ENCODE measurements at regions not wholly inside any gene's neighbourhood (a gene's known extent, or its start where the extent isn't known, plus 50 kb on each side); places are given as distances from the start of the nearest gene placed in this dataset.

- no peak for DNase-seq (ENCODE audit: low spot score)
- ATAC-seq = no peak
Measured at GRCh38 chr12:19938491-19938890, 429.8 kb upstream of the PDE3A start.

GRCh38 chr12:19940267-19940666, 428.1 kb upstream of the PDE3A start:
- ATAC-seq (no peak), DNase-seq (ENCODE audit: low spot score) (no peak)

DNA sequence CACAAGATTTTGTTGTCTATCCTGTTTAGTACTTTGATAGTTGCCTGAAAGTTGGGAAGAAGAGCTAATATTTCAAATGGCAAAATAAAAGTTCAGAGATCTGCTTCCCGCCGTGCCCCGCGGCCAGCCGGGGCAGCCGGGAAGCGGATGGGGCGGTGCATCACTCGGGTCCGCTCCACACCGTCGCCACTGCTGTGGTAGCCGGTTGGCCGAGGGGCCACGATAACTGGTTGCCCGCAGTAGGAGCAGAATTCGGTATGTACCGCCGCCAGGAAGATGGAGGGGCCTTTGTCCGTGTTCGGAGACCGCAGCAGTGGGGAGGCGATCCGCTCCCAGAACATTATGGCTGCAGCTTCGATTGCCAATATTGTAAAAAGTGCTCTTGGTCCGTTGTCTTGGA, 427.2 kb upstream of the PDE3A start:
- DNase-seq (ENCODE audit: low spot score) (no peak), ATAC-seq (no peak)

GRCh38 chr12:19945559-19946435, 422.5 kb upstream of the PDE3A start:
- no peak for DNase-seq (ENCODE audit: low spot score)

DNA sequence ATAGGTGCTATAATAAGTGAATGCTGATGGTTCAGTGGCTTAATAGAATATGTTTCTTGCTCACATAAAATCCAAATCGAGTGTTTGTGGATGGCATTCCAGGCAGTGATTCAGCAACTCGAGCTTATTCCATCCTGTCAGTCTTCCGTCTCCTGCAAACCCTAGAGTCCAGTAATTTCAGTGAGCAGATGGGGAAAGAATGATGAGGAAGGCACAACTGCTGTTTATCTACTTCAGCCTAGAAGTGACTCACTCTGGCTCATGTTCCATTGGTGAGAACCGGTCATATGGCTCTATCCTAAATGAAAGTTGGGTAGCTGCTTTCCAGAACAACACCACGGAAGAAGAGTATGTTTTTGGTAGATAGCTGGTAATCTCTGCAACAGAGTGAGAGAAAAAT, 421.8 kb upstream of the PDE3A start:
- no peak for DNase-seq (ENCODE audit: low spot score)
- ATAC-seq = no peak

More at GRCh38 chr12:19945559-19946435, 422.5 kb upstream of the PDE3A start:
- peak; percentile 88 for ATAC-seq

DNA sequence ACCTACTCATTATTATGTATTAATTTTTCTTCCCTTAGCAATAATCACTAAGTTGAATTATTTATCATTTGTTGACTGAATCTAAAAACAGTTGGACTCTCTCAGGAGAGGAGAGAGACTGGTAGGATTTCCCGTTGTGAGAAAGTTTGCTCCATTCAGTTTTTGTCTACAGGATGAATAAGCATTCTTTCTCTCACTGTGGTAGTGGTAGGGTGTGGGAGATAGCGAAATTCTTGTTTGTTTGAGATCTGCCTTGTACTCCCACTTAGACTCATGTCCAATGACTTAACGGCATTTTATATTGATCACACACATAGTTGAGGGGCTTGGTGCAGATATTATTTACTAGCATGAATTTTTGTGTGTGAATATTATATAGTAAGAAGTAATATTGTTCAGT, 421.0 kb upstream of the PDE3A start:
- DNase-seq (ENCODE audit: low spot score) (no peak), ATAC-seq (no peak)

GRCh38 chr12:19951664-19952063, 416.7 kb upstream of the PDE3A start:
- no peak for DNase-seq (ENCODE audit: low spot score)
- no peak for ATAC-seq

- DNase-seq (ENCODE audit: low spot score) = no peak
- ATAC-seq = no peak
Measured at GRCh38 chr12:19953734-19954133, 414.6 kb upstream of the PDE3A start.

GRCh38 chr12:19954163-19954562, 414.2 kb upstream of the PDE3A start:
- DNase-seq (ENCODE audit: low spot score) = no peak
- ATAC-seq = no peak

DNA sequence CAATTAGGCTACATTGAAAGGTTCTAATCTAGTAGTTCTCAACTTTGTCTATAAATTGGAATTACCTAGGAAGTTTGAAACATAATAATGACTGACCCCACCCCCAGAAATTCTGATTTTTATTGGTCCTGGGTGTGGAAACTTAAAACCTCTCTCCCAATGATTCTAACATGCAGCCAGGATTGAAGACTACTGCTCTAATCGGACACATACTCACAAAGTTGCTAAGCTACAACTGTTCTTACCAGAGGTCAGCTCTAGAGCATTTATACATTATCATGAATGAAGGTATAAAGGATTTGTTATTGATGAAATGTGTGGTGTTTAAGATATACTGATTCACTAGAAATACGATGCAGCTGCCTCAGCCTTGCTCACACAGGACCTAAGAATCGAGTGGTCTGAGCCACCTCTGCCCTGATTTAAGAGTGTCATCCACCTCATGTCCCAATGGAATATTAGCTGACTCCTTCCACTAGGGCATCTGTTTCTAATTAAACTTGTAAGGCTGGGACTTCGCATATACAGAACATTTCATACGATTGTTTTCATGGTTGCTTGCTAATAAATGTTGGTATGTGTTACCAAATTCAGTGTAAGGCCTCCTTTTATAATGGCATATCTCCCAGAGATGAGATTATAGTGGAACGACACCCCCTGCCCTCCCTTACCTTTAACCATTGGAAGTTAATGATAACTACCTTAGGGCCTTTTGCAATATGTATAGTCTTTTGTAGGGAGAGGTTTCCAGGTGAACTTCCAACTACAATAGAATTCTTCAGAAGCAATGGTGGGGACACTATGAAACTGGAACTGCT, 410.8 kb upstream of the PDE3A start:
- DNase-seq (ENCODE audit: low spot score) (no peak), ATAC-seq (no peak)

GRCh38 chr12:19958389-19958788, 409.9 kb upstream of the PDE3A start:
- ATAC-seq (no peak), DNase-seq (ENCODE audit: low spot score) (no peak)

GRCh38 chr12:19959353-19959752, 409.0 kb upstream of the PDE3A start:
- DNase-seq (ENCODE audit: low spot score) (no peak), ATAC-seq (no peak)

- DNase-seq (ENCODE audit: low spot score) (no peak), ATAC-seq (no peak)
Measured at GRCh38 chr12:19960527-19960926, 407.8 kb upstream of the PDE3A start.

DNA sequence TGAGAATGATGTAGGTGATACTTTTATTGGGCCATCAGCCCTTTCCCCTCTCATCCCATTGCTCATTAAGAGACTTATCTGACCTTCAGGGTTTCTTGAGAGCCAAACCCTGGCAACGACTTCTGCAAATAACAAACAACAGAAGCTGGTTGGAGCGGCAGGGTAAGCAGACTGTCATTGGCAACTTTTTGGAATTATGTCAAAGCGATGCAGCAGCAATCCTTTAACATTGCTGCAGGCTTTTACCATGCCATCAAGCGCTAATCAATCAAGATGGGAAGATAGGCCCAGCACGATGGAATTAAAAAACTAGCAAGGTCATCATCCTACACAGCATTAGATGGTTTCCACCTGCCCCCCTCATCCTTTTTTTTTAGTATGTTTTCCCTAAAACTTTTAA, 406.1 kb upstream of the PDE3A start:
- no peak for ATAC-seq

GRCh38 chr12:19963972-19964371, 404.4 kb upstream of the PDE3A start:
- ATAC-seq (no peak), DNase-seq (ENCODE audit: low spot score) (no peak)

More for the DNA sequence above, 406.1 kb upstream of the PDE3A start:
- DNase-seq (ENCODE audit: low spot score) = no peak

DNA sequence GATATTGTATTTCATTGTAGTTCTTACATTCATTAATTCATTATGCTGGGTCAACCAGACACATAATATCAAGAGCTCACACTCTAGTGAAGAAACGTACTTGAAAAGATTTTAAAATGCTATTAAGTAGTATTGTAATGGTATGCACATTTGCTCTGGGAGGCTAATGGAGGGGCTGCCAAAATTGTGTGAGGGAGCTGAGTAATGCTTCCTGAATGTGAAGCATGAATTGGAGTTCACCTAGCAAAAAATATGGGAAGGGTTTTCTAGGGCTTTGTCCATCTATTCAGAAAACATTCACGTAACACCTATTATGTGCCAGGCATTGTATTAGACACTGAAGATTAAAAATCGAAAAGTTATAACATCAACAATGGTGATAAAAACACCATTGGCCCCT, 403.8 kb upstream of the PDE3A start:
- ATAC-seq (no peak), DNase-seq (ENCODE audit: low spot score) (no peak)

DNA sequence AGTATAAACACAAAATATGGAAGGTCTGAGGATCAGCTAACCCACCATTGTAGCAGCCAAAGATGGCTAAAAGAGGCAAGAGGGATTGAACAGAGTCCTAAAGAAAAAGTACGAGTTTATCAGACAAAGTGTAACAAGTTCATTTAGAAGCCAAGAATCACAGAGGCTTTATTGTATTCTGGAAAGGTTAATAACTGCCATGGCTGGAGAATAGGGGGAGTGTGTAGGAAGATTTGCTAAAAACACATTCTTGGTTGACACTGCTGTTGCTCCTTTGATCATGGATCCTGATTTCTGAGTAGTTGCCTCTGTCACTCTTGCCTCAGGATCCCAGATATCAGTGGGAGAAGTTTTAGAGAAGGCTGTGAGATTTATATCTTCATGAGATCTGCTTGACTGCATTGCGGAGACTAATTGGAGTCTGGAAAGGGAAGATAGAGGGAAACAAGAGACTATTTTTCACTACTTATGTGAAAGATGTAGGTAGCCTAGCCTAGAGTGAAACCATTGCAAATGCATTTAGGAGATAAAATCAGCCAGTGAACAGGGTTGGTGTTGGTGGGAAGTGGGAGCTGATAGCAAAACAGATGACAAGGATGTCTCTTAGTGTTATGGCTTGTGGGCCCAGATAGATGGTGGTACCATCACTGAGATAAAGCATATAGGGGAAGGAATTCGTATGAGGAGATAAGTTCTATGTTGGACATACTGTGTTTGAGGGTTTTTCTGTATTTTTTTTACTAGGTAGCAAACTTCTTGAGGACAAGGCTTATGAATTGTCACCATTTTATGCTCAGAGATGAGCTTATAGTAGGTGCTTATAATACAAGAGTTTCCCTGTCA, 402.9 kb upstream of the PDE3A start:
- DNase-seq (ENCODE audit: low spot score) (no peak), ATAC-seq (no peak)

DNA sequence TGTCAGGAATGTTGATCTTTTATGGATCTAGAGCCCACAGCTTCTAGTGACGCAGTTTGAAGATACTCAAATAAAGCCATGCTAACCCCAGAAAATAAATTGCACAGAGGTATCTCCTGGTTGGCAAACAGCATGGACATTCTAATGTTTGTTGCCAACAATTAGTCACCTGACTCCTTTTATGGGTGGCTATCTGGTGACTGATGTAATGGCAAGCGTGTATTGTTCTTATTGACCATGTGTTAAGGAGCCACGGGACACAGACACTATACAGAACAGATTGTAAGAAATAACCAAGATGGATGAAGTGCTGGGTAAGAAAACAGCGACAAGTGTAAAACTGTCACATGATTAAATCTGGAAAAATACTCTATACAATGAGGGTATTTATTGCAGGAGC, 401.3 kb upstream of the PDE3A start:
- DNase-seq (ENCODE audit: low spot score) (no peak), ATAC-seq (no peak)

DNA sequence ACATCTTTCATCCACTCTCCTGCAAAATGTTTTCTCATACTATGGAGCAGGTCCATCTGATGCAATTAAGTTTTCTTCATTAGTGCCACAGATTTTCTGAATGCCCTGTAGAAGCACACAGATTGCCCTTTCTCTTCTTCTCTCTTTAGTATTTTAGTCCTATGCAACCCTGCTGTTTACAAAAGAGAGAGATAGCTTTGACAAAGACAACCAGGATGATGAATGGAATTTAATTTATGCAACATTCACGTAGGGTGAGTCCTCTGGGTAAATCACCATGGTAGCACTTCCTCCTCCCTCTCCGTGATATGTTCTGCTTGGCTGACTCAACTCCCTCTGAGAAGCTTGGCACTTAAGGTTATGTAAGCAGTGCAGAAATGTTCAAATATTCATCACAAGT, 400.9 kb upstream of the PDE3A start:
- ATAC-seq (no peak), DNase-seq (ENCODE audit: low spot score) (no peak)

DNA sequence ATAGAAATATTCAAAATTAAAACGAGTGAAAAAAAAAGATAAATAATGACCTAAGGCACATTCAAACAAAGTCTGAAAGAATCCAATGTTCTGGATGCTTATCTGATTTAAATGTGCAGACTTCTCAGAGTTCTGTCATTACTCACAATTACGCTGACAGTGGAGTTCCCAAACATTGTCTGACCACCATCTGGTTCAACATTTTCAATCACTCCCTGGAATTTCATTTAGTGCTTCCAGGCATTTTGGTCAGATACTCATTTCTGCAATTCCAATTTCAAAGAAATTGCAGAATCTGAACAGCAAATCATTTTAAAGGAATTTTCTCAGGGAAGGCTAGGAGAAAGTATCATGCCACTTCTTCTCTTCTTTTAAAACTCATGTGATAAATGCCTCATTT, 398.2 kb upstream of the PDE3A start:
- no peak for DNase-seq (ENCODE audit: low spot score)
- ATAC-seq = no peak

DNA sequence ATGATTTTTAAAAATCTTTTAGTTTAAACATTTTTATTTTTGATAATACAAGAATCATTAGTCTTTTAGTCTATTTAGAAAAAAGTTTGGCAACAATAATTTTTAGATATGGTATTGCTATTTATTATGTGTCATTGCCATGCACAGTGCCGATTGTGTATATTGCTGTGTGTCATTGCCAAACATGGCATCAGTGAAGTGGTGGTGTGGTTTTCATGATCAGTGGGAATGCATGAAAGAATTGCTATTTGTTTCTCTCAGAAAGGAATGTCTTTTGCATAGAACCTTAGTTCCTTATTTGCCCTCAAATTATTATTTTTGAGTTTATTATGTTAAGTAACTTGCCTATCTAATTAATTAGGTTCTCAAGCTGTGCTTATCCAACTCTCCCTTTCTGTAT, 397.5 kb upstream of the PDE3A start:
- DNase-seq (ENCODE audit: low spot score) (no peak), ATAC-seq (no peak)

Measured in left lobe of liver (tissue), 2 donors.